LHCN-M2 (cell line): ENCODE measurements at regions not wholly inside any gene's neighbourhood (a gene's known extent, or its start where the extent isn't known, plus 50 kb on each side); places are given as distances from the start of the nearest gene placed in this dataset.
A peak's percentile ranks its signal among the peaks of the same experiment; 100 is the strongest.
"Not testable (repeated sequence)": the region's sequence is repeated elsewhere in the genome, so short reads cannot be mapped to it uniquely, and the experiment has no call there.

ENCODE experiments used
- DNase-seq: peaks from one replicate; pipeline ENCODE4 v3.0.0-alpha.2; 2012; ENCODE audit warnings: low read depth

DNA sequence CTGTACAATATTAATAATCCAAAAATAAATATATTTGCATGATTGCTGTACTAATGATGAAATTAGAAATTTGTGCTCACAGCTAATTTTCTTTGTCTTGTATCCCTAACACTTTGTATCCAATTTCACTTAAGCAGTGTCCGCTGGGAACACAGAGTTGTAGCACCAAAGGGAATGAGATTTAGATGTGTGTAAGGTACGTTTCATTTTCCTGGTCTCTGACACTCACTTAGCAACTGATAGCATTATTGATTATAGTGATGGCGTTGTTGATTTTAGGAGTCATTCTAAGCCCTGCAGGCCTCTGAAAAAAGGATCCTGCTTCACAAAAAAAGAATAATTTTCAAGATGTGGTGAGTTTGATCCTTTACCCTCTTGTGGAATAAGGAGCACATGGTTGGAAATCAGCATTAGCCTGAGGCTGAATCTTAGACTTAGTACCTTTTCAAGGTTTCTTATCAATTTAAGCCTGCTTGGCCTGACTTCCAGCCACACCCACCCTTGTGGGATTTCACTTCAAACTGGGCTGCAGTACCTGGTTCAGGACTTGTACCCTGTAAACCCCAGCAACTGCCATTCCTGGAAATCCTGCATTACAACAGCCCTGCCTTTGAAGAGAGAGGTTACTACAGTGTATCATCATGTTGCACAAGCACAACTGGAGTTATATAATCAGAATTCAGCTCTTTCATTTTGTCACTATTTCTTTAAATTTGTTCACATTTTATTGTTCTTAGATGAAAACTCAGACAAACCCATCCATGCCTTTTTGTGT, 116.2 kb downstream of the RND3 start:
- DNase-seq, result no peak

DNA sequence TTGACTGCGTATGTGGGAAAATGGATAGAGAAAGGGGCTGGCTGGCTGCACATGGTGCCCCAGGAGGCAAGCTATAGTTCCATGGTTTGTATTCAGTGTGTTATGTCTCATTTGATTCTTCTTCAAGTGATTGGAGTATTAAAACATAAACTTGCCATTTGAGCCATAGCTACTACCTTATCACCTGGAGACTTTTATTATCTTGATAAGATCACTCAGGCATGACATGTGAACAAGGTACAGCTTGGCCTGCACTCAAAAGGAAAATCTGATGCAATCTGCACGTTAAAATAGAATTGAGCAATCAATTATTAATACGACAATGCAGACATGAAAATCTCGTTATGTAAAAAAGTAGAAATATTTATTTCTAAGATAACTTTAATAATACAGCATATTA, 116.9 kb downstream of the RND3 start:
- DNase-seq, result no peak

DNA sequence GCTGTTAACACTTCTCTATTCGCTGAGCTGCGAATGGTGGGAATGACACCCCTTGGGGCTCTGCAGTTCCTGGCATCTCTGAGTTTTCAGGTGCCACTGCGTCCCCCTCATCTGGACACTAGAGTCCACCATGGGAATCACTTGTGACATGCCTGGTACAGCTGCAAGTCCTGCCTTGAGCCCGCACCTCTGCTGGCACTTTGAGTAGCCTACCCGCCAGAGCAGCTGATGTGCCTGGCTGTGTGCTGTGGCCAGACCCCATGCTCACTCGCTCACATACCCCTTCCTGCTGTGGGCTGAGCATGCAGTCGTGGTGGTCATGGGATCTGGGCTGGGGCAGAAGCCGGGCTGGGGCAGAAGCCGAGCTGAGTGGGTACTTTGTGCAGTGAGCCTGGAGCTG, 117.6 kb downstream of the RND3 start:
- no peak for DNase-seq

DNA sequence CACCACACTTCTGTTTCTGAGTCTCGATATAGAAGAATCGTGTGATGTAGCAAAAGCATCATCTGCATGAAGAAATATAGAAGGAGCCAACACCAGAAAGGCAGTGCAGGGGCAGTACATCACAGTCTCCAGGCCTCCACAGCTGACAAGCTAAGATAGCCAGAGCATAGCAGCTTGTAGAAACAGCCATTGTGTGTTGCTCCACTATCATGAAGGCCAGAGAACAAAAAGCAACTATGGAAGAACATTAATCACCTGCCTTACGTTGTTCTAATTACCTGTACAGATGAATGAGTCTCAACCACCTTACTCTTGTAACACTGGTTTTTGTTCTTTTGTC, 129.0 kb downstream of the RND3 start:
- no peak for DNase-seq

DNA sequence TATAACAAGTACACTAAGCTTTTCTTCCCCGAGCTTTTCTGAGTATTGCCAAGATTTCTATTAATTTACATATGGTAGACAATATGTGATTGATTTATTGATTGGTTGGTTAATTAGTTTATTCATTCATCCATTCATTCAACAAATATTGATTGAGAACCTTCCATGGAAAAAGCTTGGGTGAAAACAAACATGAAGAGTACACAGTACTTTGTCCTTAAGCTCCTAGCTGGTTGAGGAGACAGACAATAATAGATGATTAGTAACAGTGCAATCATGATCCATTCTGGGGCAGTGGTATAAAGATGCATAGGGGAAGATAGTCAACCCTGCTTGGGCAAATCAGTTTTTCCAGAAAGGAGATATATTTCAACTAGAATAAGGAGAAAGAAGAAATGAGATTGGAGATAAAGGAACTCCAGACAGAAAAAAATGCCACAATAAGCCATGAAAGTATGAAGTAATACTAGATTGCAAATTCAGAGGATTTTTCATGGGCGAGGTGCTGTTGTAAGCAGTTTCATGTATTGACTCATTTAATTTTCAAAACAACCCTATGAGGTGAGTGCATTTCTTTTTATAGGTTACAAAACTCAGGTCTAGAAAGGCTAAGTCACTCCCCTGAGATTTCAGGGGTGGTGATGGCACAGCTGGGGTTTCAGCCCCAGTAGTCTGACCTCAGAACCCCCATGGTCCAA, 129.5 kb downstream of the RND3 start:
- DNase-seq, result no peak

DNA sequence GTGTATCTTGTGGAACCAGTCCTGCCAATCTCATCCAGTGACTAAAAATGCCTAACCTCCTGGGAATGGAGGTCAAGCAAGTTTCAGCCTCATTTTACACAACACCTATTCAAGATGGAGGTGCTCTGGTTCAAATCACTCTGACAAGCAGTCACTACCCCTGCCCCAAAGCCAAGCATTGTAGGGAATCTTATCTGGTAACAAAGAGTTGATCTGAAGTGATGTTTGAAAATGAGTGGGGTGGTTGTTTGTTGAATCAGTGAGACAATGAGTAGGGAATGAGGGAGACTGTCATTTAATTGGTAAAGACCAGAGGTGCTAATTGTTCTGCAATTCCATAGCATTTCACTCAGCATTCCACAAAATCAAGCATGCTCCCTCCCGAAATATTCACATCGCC, 132.0 kb downstream of the RND3 start:
- DNase-seq, result no peak

DNA sequence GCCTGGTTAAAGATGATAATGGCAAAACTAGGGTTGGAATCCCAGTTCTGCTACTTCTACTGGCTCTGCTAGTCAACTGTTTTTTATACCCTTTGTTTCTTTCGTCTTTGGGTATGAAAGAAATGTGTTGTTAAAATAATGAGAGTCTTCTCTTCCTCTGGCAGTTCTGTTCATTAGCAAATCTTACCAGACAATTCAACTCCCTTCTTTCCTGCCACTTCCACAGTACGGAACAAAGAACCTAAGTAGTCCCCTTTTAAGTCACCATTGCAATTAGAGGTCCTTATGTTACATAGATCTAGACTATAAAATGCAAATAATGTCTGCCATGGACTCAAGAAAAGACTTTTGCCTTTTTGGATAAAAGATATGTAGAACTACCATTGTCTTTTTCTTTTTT, 134.1 kb downstream of the RND3 start:
- no peak for DNase-seq

DNA sequence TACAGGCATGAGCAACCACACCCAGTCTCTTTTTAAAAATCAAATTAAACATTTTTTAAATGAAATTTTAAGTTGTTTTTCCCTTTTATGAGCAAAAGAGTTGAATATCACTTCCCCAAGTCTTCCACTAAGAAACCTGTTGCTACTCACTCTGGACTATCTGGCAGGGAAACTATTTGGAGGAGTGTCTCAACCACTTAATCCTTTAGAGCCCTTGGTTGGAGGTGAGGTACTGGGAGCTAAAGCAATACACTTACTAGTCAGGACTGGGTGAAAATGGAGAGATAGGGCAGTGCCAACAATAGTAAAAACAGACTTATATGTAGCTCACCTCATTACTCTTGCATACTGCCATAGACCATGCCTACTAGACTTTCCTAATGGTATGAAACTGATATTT, 135.5 kb downstream of the RND3 start:
- no peak for DNase-seq

DNA sequence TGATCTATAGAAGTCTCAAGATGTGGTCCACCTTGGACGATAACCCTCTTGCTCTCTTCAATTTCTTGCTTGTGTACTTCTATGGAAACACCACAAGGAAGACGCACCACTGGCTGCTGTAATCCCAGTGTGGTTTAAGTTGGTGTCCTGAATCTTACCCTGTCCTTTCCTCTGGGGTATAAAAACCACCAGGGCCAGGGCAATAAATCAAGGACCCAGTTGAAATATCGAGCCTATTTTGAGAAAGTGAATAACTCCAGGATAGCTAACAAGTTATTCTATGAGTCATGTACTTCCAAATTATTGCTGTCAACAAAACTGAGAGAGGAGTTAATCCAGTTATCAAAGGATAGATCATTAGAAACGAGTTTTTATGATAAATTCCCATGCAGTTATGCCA, 137.0 kb downstream of the RND3 start:
- DNase-seq, result no peak

DNA sequence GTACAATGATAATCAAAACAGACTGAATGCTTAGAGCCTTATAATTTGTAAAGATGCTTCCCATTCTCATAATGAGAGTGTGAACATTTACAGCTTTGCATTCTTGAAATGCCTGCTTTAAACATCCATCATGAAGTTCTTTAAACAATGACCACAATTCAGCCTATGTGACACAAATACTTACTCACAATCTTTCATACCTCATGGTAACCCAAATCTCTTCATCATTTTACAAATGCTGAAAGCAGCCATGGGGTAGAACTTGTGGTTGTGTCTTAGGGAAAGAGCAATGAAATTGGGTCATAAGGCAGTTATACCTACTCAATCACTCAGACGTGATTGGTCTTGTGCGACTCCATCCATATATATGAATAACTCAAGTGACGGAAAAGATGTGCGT, 140.7 kb downstream of the RND3 start:
- DNase-seq, result no peak

DNA sequence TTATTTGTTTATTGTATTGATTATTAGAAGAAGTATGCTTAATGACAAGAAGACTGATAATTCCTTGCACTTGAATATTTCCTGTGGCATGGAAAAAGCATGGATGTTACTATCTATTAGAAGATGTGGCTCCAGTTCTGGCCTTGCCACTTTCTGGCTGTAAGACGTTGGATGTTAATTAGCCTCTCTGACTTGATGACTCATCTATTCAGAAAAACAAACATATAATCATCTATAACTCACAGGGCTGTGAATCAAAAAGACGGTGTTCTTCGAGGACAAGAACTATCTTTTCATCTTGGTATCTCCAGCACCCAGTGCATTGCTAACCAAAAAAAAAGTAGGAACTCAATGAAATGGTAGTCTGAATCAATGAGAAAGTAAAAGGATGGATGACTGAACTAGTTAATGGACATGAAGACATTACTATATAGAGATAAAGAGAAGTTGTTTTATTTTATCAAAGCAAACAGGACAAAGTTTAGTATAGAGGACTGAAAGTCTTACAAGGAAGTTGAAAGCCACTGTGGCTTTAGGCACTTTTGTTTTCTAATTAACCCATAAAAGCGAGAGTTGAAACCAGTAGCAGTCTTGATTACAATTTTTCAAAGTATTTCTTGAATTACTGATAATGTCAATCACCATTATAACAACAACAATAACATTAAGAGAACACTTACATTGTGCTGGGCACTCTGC, 145.3 kb downstream of the RND3 start:
- DNase-seq, result no peak

DNA sequence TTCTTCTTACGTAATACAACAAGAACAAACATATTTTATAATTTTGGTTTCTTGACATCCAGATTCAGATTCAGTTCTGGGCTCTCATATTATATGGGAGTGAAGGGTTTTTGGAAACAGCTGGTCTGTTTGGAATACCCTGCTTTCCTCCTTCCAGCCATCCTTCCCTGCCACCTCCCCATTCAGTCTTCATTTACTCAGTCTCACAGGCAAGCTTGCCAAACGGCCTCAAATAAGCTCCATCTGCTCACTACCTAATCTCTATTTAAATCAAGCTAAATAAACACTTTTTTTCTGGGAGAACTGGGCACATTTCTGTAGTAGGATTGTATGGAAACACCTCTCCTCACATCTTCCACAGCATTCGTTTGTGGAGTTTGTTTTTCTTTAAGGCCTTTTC, 147.5 kb downstream of the RND3 start:
- no peak for DNase-seq

DNA sequence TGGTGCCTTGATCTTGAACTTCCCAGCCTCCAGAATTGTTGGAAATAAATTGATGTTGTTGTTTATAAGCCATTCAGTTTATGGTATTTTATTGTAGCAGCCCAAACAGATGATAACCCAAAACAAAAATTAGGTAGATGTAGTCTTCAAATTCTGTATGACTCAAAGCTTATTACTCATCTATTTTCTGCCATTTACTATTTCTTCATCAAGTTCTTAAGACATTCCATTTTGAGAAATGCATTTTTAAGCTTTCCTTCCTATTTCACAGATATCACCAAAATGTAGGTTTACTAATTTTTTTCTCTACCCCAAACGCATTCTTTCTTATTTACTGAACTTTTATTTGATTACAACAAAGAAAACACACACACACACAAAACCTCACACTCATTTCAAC, 148.2 kb downstream of the RND3 start:
- DNase-seq, result peak; percentile 29

DNA sequence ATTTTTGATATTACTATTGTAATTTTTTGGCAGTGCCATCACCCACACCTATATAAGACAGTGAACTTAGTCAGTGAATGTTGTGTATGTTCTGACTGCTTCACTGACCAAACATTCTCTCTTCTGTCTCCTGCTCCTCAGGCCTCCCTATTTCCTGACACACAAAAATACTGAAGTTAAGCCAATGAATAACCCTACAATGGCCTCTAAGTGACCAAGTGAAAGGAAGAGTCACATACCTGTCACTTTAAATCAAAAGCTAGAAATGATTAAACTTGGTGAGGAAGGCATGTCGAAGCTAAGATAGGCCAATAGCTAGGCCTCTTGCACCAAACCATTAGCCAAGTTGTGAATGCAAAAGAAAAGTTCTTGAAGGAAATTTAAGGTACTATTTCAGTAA, 151.9 kb downstream of the RND3 start:
- DNase-seq, result no peak

DNA sequence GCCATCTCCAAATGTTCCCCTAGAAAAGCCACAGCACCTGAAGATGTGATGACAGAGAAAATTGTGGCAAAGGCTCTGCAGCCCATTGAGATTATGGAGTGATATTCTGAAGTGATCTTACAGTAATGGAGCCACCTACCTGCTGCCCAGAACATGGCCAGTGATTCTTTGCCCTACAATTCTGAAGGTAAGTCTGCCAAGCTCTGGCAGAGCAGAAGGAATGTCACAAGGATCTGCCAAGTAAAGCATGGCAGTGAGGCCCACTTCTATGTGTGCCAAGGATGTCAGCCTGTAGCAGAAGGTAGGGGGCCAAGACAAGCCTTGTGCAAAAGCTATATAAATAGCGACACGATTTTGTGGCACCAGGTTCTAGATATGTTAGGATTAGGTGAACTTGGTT, 155.1 kb downstream of the RND3 start:
- DNase-seq, result no peak

DNA sequence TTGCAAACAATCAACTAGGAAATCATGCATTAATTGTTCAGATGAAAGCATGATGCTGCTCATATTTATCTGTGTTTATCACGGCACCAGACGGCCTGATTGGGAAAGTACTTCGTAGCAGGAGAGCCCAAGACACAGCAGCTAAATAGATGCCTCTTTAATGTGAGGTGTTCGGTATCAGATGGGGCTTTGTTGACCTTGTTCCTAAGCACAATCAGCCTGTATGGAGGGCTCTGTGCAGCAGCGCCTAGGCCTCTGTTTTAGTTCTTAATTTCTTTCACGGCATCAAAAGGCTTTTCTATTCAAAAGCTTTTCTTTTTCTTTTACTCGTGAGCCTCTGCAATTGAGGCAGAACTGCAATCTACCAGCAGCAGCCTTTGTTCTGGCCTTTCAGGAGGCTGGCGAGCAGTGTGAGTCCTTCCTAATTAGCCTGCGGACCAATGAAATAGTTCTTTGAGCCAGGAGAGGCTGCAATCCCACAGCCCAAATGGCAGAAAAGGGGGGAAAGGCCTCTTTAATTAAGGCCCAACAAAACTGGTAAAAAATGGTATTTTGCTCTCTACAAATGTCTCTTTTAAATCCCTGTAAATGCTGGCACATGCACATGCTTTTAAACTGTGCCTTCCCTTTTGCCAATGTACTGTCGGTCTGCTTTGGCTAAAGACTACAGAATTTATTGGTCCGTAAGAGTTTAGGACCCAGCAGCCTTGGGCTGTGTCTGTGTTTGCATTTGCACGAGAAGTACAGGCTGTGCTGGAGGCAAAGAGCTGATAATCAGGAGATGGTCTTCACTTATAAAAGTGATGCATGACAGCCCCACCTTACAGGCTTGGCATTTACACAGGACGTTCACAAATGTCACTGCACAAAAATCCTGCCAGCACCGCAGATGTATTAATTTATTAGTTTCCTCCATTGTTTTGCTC, 159.6 kb downstream of the RND3 start:
- DNase-seq, result no peak

DNA sequence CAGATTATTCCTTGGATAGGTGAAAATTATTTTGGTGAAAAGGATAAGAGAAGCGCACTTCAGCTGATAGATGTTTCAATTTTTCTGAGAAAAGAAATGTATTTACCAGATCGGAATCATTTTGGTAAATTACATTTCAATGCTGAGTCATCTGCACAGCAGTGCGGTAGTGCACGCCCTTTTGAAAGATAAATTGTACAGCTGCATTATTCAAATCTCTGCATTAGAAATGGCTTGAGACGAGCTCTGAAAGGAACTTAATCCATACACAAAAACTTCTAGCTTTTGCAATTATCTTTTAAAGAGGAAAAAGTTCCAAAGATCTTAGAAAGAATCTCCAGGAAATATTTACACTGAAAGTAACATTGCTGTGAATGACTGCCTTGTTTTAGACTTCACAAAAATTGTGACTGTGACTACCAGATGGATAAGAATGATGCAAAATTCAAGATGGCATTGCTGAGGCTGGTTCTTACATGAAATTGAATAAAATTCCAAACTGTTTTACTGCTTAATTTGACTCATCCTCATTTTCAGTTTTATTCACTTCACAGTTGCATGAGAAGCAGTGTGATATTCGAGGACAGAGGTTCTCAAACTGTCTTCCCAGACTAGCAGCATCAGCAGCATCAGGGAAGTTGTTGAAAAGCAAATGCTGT, 161.7 kb downstream of the RND3 start:
- DNase-seq, result no peak

DNA sequence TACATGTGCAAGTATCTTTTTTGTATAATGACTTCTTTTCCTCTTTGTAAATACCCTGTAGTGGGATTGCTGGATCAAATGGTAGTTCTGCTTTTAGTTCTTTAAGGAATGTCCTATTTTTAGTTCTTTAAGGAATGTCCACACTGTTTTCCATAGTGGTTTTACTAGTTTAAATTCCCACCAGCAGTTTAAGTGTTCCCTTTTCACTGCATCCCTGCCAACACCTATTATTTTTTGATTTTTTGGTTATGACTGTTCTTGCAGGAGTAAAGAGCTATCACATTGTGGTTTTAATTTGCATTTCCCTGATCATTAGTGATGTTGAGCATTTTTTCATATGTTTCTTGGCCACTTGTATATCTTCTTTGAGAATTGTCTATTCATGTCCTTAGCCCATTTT, 164.4 kb downstream of the RND3 start:
- not testable (repeated sequence) for DNase-seq

DNA sequence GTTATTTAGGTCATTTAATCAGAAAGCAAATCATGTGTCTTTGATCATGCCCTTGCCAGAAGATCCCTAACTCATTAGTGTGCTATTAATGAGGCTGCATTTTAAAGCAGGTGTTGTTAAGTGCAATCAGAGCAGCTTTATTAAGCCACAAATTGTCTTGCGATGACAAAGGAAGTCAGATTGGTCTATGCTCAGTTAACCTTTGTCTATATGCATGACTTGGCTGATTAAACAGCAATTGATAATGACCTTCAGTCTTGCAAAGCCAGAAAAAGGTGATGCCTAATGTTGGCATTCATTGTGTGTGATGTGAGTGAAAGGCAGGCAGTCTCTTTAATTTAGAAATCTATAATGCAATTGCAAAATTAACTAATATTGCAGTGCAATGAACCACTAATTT, 166.9 kb downstream of the RND3 start:
- DNase-seq, result no peak

DNA sequence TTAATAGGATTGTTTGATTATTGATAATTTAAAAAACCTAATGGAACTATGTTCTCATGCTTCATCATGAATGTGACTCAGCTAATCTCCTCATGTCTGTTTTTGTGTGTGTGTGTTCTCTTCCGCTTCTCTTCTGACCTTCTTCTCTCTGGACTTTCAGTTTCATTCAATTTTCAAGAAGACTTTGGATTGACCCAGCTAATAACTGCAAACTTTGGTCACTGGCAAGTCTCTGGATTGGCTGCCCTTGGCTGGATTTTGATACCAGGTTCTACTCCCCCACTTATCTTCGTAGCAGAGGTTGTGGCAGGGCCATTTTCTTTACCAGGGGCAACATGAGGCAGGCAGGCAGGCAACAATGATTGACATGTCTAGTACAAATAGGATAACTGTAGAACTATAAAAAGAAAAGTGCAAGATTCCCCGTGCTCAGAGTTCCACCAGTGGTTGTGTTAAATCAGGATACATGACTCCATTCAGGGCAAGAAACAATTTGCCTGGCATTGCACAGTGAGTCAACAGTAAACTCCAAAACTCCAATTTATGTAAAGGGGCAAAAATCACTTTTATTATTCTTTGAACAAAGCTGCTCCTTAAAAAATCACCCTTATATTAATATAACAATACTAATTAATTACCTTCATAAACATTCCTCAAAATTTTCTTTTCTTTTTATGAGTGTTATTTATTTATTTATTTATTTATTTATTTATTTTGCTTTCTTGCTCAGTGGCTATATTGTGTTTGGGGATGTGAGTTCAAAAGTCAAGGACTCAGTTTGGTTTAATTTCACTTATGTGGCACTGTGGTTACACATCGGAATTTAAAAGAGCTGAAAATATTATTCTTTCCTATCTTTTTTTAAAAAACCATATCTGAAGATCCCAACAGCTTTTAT, 167.6 kb downstream of the RND3 start:
- no peak for DNase-seq
